ENCODE measurements at regions not wholly inside any gene's neighbourhood (a gene's known extent, or its start where the extent isn't known, plus 50 kb on each side); places are given as distances from the start of the nearest gene placed in this dataset.

- TF ChIP-seq, protein P1, sequence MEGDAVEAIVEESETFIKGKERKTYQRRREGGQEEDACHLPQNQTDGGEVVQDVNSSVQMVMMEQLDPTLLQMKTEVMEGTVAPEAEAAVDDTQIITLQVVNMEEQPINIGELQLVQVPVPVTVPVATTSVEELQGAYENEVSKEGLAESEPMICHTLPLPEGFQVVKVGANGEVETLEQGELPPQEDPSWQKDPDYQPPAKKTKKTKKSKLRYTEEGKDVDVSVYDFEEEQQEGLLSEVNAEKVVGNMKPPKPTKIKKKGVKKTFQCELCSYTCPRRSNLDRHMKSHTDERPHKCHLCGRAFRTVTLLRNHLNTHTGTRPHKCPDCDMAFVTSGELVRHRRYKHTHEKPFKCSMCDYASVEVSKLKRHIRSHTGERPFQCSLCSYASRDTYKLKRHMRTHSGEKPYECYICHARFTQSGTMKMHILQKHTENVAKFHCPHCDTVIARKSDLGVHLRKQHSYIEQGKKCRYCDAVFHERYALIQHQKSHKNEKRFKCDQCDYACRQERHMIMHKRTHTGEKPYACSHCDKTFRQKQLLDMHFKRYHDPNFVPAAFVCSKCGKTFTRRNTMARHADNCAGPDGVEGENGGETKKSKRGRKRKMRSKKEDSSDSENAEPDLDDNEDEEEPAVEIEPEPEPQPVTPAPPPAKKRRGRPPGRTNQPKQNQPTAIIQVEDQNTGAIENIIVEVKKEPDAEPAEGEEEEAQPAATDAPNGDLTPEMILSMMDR (conservative IDR thresholded peaks at IDR 0.05): no peak
- no peak for TF ChIP-seq EZH2 (IDR thresholded peaks at IDR 0.05; ENCODE audit: low read depth)
Measured at GRCh38 chr5:34597034-34598027, 58.8 kb upstream of the RAI14 start.

All from PC-9 (cell line).